Common myeloid progenitor, CD34-positive (primary cell): ENCODE measurements at regions not wholly inside any gene's neighbourhood (a gene's known extent, or its start where the extent isn't known, plus 50 kb on each side); places are given as distances from the start of the nearest gene placed in this dataset.
A peak's percentile ranks its signal among the peaks of the same experiment; 100 is the strongest.

Experiments
- CTCF ChIA-PET: fragments of 350-600 bp; sonication (Branson Sonifier 250); formaldehyde crosslinking; loops from one replicate; lab custom pipeline; 2021; ENCODE audit warnings: antibody characterized with exemption; lab: Charles Lee
- POLR2A ChIA-PET: fragments of 350-600 bp; sonication (Branson Sonifier 250); formaldehyde crosslinking; loops from one replicate; lab custom pipeline; 2021; ENCODE audit warnings: antibody characterized with exemption; lab: Charles Lee
- DNase-seq, 3 donors: peaks; one replicate each; pipeline versions ENCODE4 v3.0.0 to v3.0.0-alpha.2; 2013
- H3K27ac ChIP-seq, 2 experiments: 1 replicate in 1 of 2; 2 replicates in 1 of 2; pipeline ENCODE4 v1.7.0; 2013; ENCODE audit warnings: inconsistent platforms in 2 of 2, low read length in 2 of 2, mild to moderate bottlenecking in 2 of 2, low read depth in 1 of 2, moderate library complexity in 1 of 2; ENCODE audit not compliant: severe bottlenecking in 2 of 2, insufficient read depth in 1 of 2, poor library complexity in 1 of 2
- H3K27me3 ChIP-seq, 5 experiments: replicated peaks in 2 of 5; 1 replicate in 3 of 5; 2 replicates in 2 of 5; pipeline versions ENCODE4 v1.6.1 to v1.7.0; 2013; ENCODE audit warnings: low read length in 4 of 5, mild to moderate bottlenecking in 2 of 5, moderate library complexity in 2 of 5, inconsistent platforms in 1 of 5; ENCODE audit not compliant: insufficient read depth in 5 of 5, control insufficient read depth in 4 of 5
- H3K36me3 ChIP-seq, 4 experiments: 1 replicate in 2 of 4; 2 replicates in 2 of 4; pipeline versions ENCODE4 v1.6.1 to v1.7.0; 2013; ENCODE audit warnings: low read length in 3 of 4, control low read depth in 1 of 4, mild to moderate bottlenecking in 1 of 4; ENCODE audit not compliant: control insufficient read depth in 4 of 4, insufficient read depth in 4 of 4
- H3K4me1 ChIP-seq, 4 experiments: 1 replicate in 3 of 4; 2 replicates in 1 of 4; pipeline versions ENCODE4 v1.6.1 to v1.7.1; 2013; ENCODE audit warnings: low read length in 3 of 4, mild to moderate bottlenecking in 3 of 4, control low read depth in 1 of 4, inconsistent platforms in 1 of 4, moderate library complexity in 1 of 4; ENCODE audit not compliant: control insufficient read depth in 4 of 4, insufficient read depth in 4 of 4; ENCODE audit errors: control extremely low read depth in 1 of 4
- H3K4me3 ChIP-seq, 7 experiments: 1 replicate in 4 of 7; 2 replicates in 3 of 7; pipeline versions ENCODE4 v1.5.1 to v1.7.0; 2013; ENCODE audit warnings: mild to moderate bottlenecking in 7 of 7, low read length in 6 of 7, moderate library complexity in 6 of 7, inconsistent platforms in 2 of 7, low read depth in 2 of 7, control low read depth in 1 of 7; ENCODE audit not compliant: insufficient read depth in 4 of 7, control insufficient read depth in 1 of 7; ENCODE audit errors: extremely low read depth in 1 of 7
- H3K9me3 ChIP-seq, 5 experiments: 1 replicate in 4 of 5; 2 replicates in 1 of 5; pipeline versions ENCODE4 v1.6.1 to v1.7.1; 2013; ENCODE audit warnings: low read length in 4 of 5, mild to moderate bottlenecking in 2 of 5, inconsistent platforms in 1 of 5, low read depth in 1 of 5, moderate library complexity in 1 of 5; ENCODE audit not compliant: control insufficient read depth in 4 of 5, insufficient read depth in 2 of 5; ENCODE audit errors: control extremely low read depth in 1 of 5
- WGBS: methylation state at CpG from one replicate; pipeline ENCODE4 v1.1.5; 2013; ENCODE audit not compliant: insufficient coverage; 5-methylcytosine and 5-hydroxymethylcytosine counted together

GRCh38 chr11:33984682-33985389, 66.7 kb upstream of the CAPRIN1 start:
- H3K4me3 ChIP-seq, result no peak overlapping the region
- H3K27ac ChIP-seq, result no peak overlapping the region
- no peaks in the 10 kb centered on the region for H3K36me3 ChIP-seq
- no peaks in the 10 kb centered on the region for H3K27me3 ChIP-seq
- POLR2A ChIA-PET, result no interaction called here
- DNase-seq, result peak in 2 of 3 donors; percentile 54 to 59
- WGBS, result no CpG with 5 or more reads among the region's 5 CpGs
- CTCF ChIA-PET, result interaction anchor here (0.7 to 1.1 kb wide), 7 partner anchors 8 to 209 kb away, joined by 3 to 6 read pairs (median 3); no protein-coding TSS in a partner anchor
- peaks cover 0 to 6% (median 0%) of the 10 kb centered on the region in 4 experiments for H3K4me1 ChIP-seq
- H3K9me3 ChIP-seq, result no peaks in the 10 kb centered on the region

- Histone ChIP-seq H3K9me3 (no peaks in the 10 kb centered on the region), H3K4me3 (no peak overlapping the region), H3K36me3 (no peaks in the 10 kb centered on the region), H3K27me3 (no peaks in the 10 kb centered on the region), H3K4me1 (peaks cover 0 to 6% (median 0%) of the 10 kb centered on the region in 4 experiments), H3K27ac (no peak overlapping the region)
- ChIA-PET CTCF (interaction anchor here (0.7 to 19.3 kb wide), 12 partner anchors 8 to 174 kb away, joined by 3 to 409 read pairs (median 4); no protein-coding TSS in a partner anchor), POLR2A (no interaction called here)
- no peak for DNase-seq
Observed at GRCh38 chr11:33982661-33983060, 68.9 kb upstream of the CAPRIN1 start.

GRCh38 chr11:33980897-33981296, 70.6 kb upstream of the CAPRIN1 start:
- ChIA-PET CTCF (interaction anchor here (0.9 to 19.3 kb wide), 6 partner anchors 11 to 176 kb away, joined by 3 to 409 read pairs (median 4); no protein-coding TSS in a partner anchor), POLR2A (no interaction called here)
- H3K4me1 ChIP-seq, result peaks cover 0 to 6% (median 0%) of the 10 kb centered on the region in 4 experiments
- H3K4me3 ChIP-seq, result no peak overlapping the region
- 23% methylated on average over 3 of the region's 3 CpGs for WGBS
- H3K36me3 ChIP-seq, result no peaks in the 10 kb centered on the region
- H3K27ac ChIP-seq, result no peak overlapping the region
- H3K27me3 ChIP-seq, result no peaks in the 10 kb centered on the region
- peak in 2 of 3 donors; percentile 51 for DNase-seq
- no peaks in the 10 kb centered on the region for H3K9me3 ChIP-seq

- Histone ChIP-seq H3K4me1 (peaks cover 0 to 6% (median 0%) of the 10 kb centered on the region in 4 experiments), H3K27me3 (no peaks in the 10 kb centered on the region), H3K27ac (no peak overlapping the region), H3K4me3 (no peak overlapping the region), H3K9me3 (no peaks in the 10 kb centered on the region), H3K36me3 (no peaks in the 10 kb centered on the region)
- no peak for DNase-seq
- POLR2A ChIA-PET, result no interaction called here
- CTCF ChIA-PET, result interaction anchor here (0.6 to 19.3 kb wide), 9 partner anchors 8 to 171 kb away, joined by 3 to 409 read pairs (median 4); no protein-coding TSS in a partner anchor
- WGBS, result 100% methylated on average over 6 of the region's 6 CpGs
Observed at GRCh38 chr11:33978376-33978775, 73.2 kb upstream of the CAPRIN1 start.

- CTCF ChIA-PET, result interaction anchor here (0.6 to 19.3 kb wide), 12 partner anchors 10 to 171 kb away, joined by 3 to 409 read pairs (median 3); no protein-coding TSS in a partner anchor
- Histone ChIP-seq H3K4me1 (peaks cover 0 to 6% (median 0%) of the 10 kb centered on the region in 4 experiments), H3K27me3 (no peaks in the 10 kb centered on the region), H3K9me3 (no peaks in the 10 kb centered on the region), H3K36me3 (no peaks in the 10 kb centered on the region), H3K27ac (no peak overlapping the region), H3K4me3 (no peak overlapping the region)
- POLR2A ChIA-PET, result no interaction called here
- no peak for DNase-seq
- WGBS, result no CpG with 5 or more reads among the region's 4 CpGs
Observed at GRCh38 chr11:33977676-33978075, 73.9 kb upstream of the CAPRIN1 start.

- H3K4me1 ChIP-seq, result peaks cover 0 to 6% (median 0%) of the 10 kb centered on the region in 4 experiments
- no peak overlapping the region for H3K4me3 ChIP-seq
- no peaks in the 10 kb centered on the region for H3K9me3 ChIP-seq
- WGBS, result 100% methylated on average over 4 of the region's 7 CpGs
- ChIA-PET CTCF (interaction anchor here (0.8 to 19.3 kb wide), 7 partner anchors 8 to 134 kb away, joined by 3 to 409 read pairs (median 3); no protein-coding TSS in a partner anchor), POLR2A (no interaction called here)
- no peaks in the 10 kb centered on the region for H3K27me3 ChIP-seq
- no peak overlapping the region for H3K27ac ChIP-seq
- no peaks in the 10 kb centered on the region for H3K36me3 ChIP-seq
- DNase-seq, result no peak
Observed at GRCh38 chr11:33976495-33977199, 74.9 kb upstream of the CAPRIN1 start.
